Colon (tissue), 2 donors: ENCODE measurements at regions not wholly inside any gene's neighbourhood (a gene's known extent, or its start where the extent isn't known, plus 50 kb on each side); places are given as distances from the start of the nearest gene placed in this dataset.

Experiments
- FAIRE-seq: peaks from 2 replicates; lab custom pipeline; 2012; peaks lifted over from hg19 to GRCh38; lab: Jason Lieb, UNC
- donor health status: control.
- donor health status: control.

- FAIRE-seq: no peak
Measured at GRCh38 chr11:23041001-23041503, 180.8 kb upstream of the CCDC179 start.

GRCh38 chr11:23058656-23059055 lies 198.4 kb upstream of the CCDC179 start:
- no peak for FAIRE-seq

GRCh38 chr11:23063276-23063675 lies 203.0 kb upstream of the CCDC179 start:
- FAIRE-seq: no peak

- FAIRE-seq: no peak
Measured at GRCh38 chr11:23078289-23078971, 218.2 kb upstream of the CCDC179 start.

- FAIRE-seq: no peak
Measured at GRCh38 chr11:23079382-23079813, 219.1 kb upstream of the CCDC179 start.

- FAIRE-seq: no peak
Measured at GRCh38 chr11:23087407-23087806, 227.1 kb upstream of the CCDC179 start.

GRCh38 chr11:23090659-23091058 lies 230.4 kb upstream of the CCDC179 start:
- FAIRE-seq: no peak

GRCh38 chr11:23095650-23096189 lies 235.4 kb upstream of the CCDC179 start:
- no peak for FAIRE-seq

- FAIRE-seq: no peak
Measured at GRCh38 chr11:23097891-23098290, 237.6 kb upstream of the CCDC179 start.

GRCh38 chr11:23099256-23099655 lies 239.0 kb upstream of the CCDC179 start:
- FAIRE-seq: no peak

- no peak for FAIRE-seq
Measured at GRCh38 chr11:23100726-23101125, 240.5 kb upstream of the CCDC179 start.

- FAIRE-seq: no peak
Measured at GRCh38 chr11:23103416-23103815, 243.1 kb upstream of the CCDC179 start.

- FAIRE-seq: no peak
Measured at GRCh38 chr11:23111527-23111926, 251.3 kb upstream of the CCDC179 start.

GRCh38 chr11:23112390-23112789 lies 252.1 kb upstream of the CCDC179 start:
- FAIRE-seq: no peak

GRCh38 chr11:23112987-23113886 lies 253.0 kb upstream of the CCDC179 start:
- no peak for FAIRE-seq

- no peak for FAIRE-seq
Measured at GRCh38 chr11:23113887-23114216, 253.6 kb upstream of the CCDC179 start.

GRCh38 chr11:23123753-23124152 lies 263.5 kb upstream of the CCDC179 start:
- no peak for FAIRE-seq

GRCh38 chr11:23124249-23124648 lies 264.0 kb upstream of the CCDC179 start:
- no peak for FAIRE-seq

GRCh38 chr11:23124996-23125395 lies 264.7 kb upstream of the CCDC179 start:
- no peak for FAIRE-seq

- FAIRE-seq: no peak
Measured at GRCh38 chr11:23127706-23128105, 267.4 kb upstream of the CCDC179 start.

GRCh38 chr11:23134627-23135026 lies 274.4 kb upstream of the CCDC179 start:
- FAIRE-seq: no peak

GRCh38 chr11:23138761-23139160 lies 278.5 kb upstream of the CCDC179 start:
- FAIRE-seq: no peak

GRCh38 chr11:23143022-23143421 lies 282.7 kb upstream of the CCDC179 start:
- FAIRE-seq: no peak
